Neural cell (in vitro differentiated cells): ENCODE measurements at regions not wholly inside any gene's neighbourhood (a gene's known extent, or its start where the extent isn't known, plus 50 kb on each side); places are given as distances from the start of the nearest gene placed in this dataset.

Experiments
- H2AFZ ChIP-seq: fragments of 200-600, 300-800 bp; sonication (generic), shearing (Covaris generic); 2 replicates; pipeline ENCODE4 v1.6.0; 2014; ENCODE audit warnings: low read depth, mild to moderate bottlenecking, antibody characterized with exemption, low read length, moderate library complexity
- H3F3A ChIP-seq: fragments of 200-600 bp; shearing (Covaris generic); 2 replicates; pipeline ENCODE4 v1.6.1; 2016; ENCODE audit warnings: mild to moderate bottlenecking, moderate library complexity, mixed read lengths, antibody characterized with exemption, low read length; ENCODE audit not compliant: insufficient read depth, poor library complexity, severe bottlenecking
- H3K27ac ChIP-seq: fragments of 200-600, 300-800 bp; sonication (generic), shearing (Covaris generic); 2 replicates; pipeline ENCODE4 v1.5.1; 2014; ENCODE audit warnings: mild to moderate bottlenecking, low read length, moderate library complexity
- H3K27me3 ChIP-seq: fragments of 300-800, 200-600 bp; sonication (generic), shearing (Covaris generic); 2 replicates; pipeline ENCODE4 v1.6.0; 2014; ENCODE audit warnings: mild to moderate bottlenecking, low read depth, low read length, moderate library complexity; ENCODE audit not compliant: insufficient read depth
- H3K36me3 ChIP-seq: fragments of 300-800, 200-600 bp; sonication (generic), shearing (Covaris generic); 2 replicates; pipeline ENCODE4 v1.5.1; 2014; ENCODE audit warnings: mild to moderate bottlenecking, antibody characterized with exemption, low read length, moderate library complexity; ENCODE audit not compliant: insufficient read depth
- H3K4me2 ChIP-seq: fragments of 300-800, 200-600 bp; sonication (generic), shearing (Covaris generic); 2 replicates; pipeline ENCODE4 v1.6.0; 2014; ENCODE audit warnings: mild to moderate bottlenecking, low read length
- H3K4me3 ChIP-seq: fragments of 300-800, 200-600 bp; sonication (generic), shearing (Covaris generic); 2 replicates; pipeline ENCODE4 v1.5.1; 2014; ENCODE audit warnings: mild to moderate bottlenecking, low read length, moderate library complexity
- H3K79me2 ChIP-seq: fragments of 200-600 bp; shearing (Covaris generic); replicated peaks from 2 replicates; pipeline ENCODE4 v1.6.0; 2014; ENCODE audit warnings: mild to moderate bottlenecking, low read length, moderate library complexity; ENCODE audit not compliant: insufficient read depth
- H3K9ac ChIP-seq: fragments of 300-800, 200-600 bp; sonication (generic), shearing (Covaris generic); 2 replicates; pipeline ENCODE4 v1.6.1; 2016; ENCODE audit warnings: mild to moderate bottlenecking, low read length, mixed read lengths
- H3K9me2 ChIP-seq: fragments of 200-600 bp; shearing (Covaris generic); 2 replicates; pipeline ENCODE4 v1.6.1; 2016; ENCODE audit warnings: mild to moderate bottlenecking, low read length, mixed read lengths; ENCODE audit not compliant: insufficient read depth
- H3K9me3 ChIP-seq: fragments of 200-600, 300-800 bp; sonication (generic), shearing (Covaris generic); 2 replicates; pipeline ENCODE4 v1.6.1; 2016; ENCODE audit warnings: mild to moderate bottlenecking, mixed run types, low read length, moderate library complexity, mixed read lengths
- H4K20me1 ChIP-seq: fragments of 200-600 bp; shearing (Covaris generic); 2 replicates; pipeline ENCODE4 v1.6.1; 2016; ENCODE audit warnings: mild to moderate bottlenecking, mixed run types; ENCODE audit not compliant: insufficient read depth
- CTCF ChIP-seq: fragments of 450-650 bp; IDR thresholded peaks from 2 replicates; pipeline ENCODE4 v1.5.1; 2014; ENCODE audit warnings: antibody characterized with exemption, mild to moderate bottlenecking, moderate library complexity; ENCODE audit not compliant: poor library complexity, severe bottlenecking
- EP300 ChIP-seq: fragments of 450-650 bp; conservative IDR thresholded peaks from 2 replicates; pipeline ENCODE4 v1.6.1; 2014; ENCODE audit warnings: antibody characterized with exemption, mild to moderate bottlenecking, moderate library complexity; ENCODE audit not compliant: poor library complexity, severe bottlenecking
- EZH2 ChIP-seq: fragments of 200-600, 300-800 bp; shearing (Covaris generic), sonication (generic); IDR thresholded peaks from 2 replicates; pipeline ENCODE4 v1.6.1; 2014; ENCODE audit warnings: antibody characterized with exemption, low read length, borderline replicate concordance, mild to moderate bottlenecking; ENCODE audit not compliant: insufficient read depth, poor library complexity, severe bottlenecking
- MXI1 ChIP-seq: fragments of 450-650 bp; conservative IDR thresholded peaks from 2 replicates; pipeline ENCODE4 v1.6.1; 2014; ENCODE audit warnings: antibody characterized with exemption, mild to moderate bottlenecking; ENCODE audit not compliant: poor library complexity, severe bottlenecking
- POLR2AphosphoS5 ChIP-seq: IDR thresholded peaks from 2 replicates; pipeline ENCODE4 v1.6.1; 2012
- RAD21 ChIP-seq: fragments of 450-650 bp; conservative IDR thresholded peaks from 2 replicates; pipeline ENCODE4 v1.6.1; 2014; ENCODE audit warnings: antibody characterized with exemption, mild to moderate bottlenecking, moderate library complexity
- REST ChIP-seq: IDR thresholded peaks from 2 replicates; pipeline ENCODE4 v1.6.1; 2012; ENCODE audit warnings: borderline replicate concordance
- SMC3 ChIP-seq: fragments of 450-650 bp; conservative IDR thresholded peaks from 2 replicates; pipeline ENCODE4 v1.6.1; 2014; ENCODE audit warnings: antibody characterized with exemption, mild to moderate bottlenecking, moderate library complexity; ENCODE audit not compliant: poor library complexity
- TAF1 ChIP-seq: IDR thresholded peaks from 2 replicates; pipeline ENCODE4 v1.6.1; 2012; ENCODE audit warnings: low read depth

- TF ChIP-seq EZH2 (no peak), TAF1 (no peak), REST (no peak), RAD21 (no peak), SMC3 (no peak), CTCF (no peak), MXI1 (no peak), POLR2AphosphoS5 (no peak), EP300 (no peak)
- H3K27me3 ChIP-seq = no peaks in the 10 kb centered on the region
- H3F3A ChIP-seq = no peaks in the 10 kb centered on the region
- no peaks in the 10 kb centered on the region for H3K79me2 ChIP-seq
- no peak overlapping the region for H3K9ac ChIP-seq
- H3K4me3 ChIP-seq = no peak overlapping the region
- no peak overlapping the region for H3K27ac ChIP-seq
- no peaks in the 10 kb centered on the region for H3K9me2 ChIP-seq
- peaks cover 3% of the 10 kb centered on the region for H3K9me3 ChIP-seq
- H3K36me3 ChIP-seq = no peaks in the 10 kb centered on the region
- no peaks in the 10 kb centered on the region for H4K20me1 ChIP-seq
- no peak overlapping the region for H3K4me2 ChIP-seq
- no peak overlapping the region for H2AFZ ChIP-seq
Observed at GRCh38 chr2:125796784-125797183, 859.2 kb upstream of the GYPC start.

GRCh38 chr2:125797192-125797591 is 858.8 kb upstream of the GYPC start:
- no peaks in the 10 kb centered on the region for H3K9me2 ChIP-seq
- H3K79me2 ChIP-seq = no peaks in the 10 kb centered on the region
- TF ChIP-seq EZH2 (no peak), CTCF (no peak), RAD21 (no peak), TAF1 (no peak), POLR2AphosphoS5 (no peak), MXI1 (no peak), SMC3 (no peak), EP300 (no peak), REST (no peak)

More at GRCh38 chr2:125797192-125797591, 858.8 kb upstream of the GYPC start:
- H3K27ac ChIP-seq = no peak overlapping the region
- no peaks in the 10 kb centered on the region for H3K27me3 ChIP-seq
- H3K4me3 ChIP-seq = no peak overlapping the region
- no peak overlapping the region for H2AFZ ChIP-seq
- H4K20me1 ChIP-seq = no peaks in the 10 kb centered on the region
- H3K9me3 ChIP-seq = peaks cover 3% of the 10 kb centered on the region
- H3K9ac ChIP-seq = no peak overlapping the region
- H3K4me2 ChIP-seq = no peak overlapping the region
- no peaks in the 10 kb centered on the region for H3K36me3 ChIP-seq
- no peaks in the 10 kb centered on the region for H3F3A ChIP-seq
